Ovary (tissue), 3 donors: ENCODE measurements at regions not wholly inside any gene's neighbourhood (a gene's known extent, or its start where the extent isn't known, plus 50 kb on each side); places are given as distances from the start of the nearest gene placed in this dataset.

Source experiments
- EP300 ChIP-seq: sonication (generic); formaldehyde crosslinking; IDR thresholded peaks from one replicate; pipeline ENCODE4 v1.6.1; 2017; ENCODE audit warnings: antibody characterized with exemption
- POLR2A ChIP-seq: fragments of 450-650 bp; IDR thresholded peaks from one replicate; pipeline ENCODE4 v1.6.1; 2017; ENCODE audit warnings: antibody characterized with exemption, mild to moderate bottlenecking, moderate library complexity
- TF ChIP-seq, protein P1 (sequence below), 3 donors: fragments of 450-650 bp in 2 of 3; fragments of 200-600 bp in 1 of 3; IDR thresholded peaks; one replicate each; pipeline versions ENCODE4 v1.5.1 to v1.8.0; 2016 to 2022; ENCODE audit warnings: antibody characterized with exemption in 3 of 3, mild to moderate bottlenecking in 1 of 3
- donor health status: DM: no; HTN: no; CAD: no.

GRCh38 chr9:82583524-82583923 is 479.4 kb downstream of the RASEF start:
- TF ChIP-seq, protein P1, sequence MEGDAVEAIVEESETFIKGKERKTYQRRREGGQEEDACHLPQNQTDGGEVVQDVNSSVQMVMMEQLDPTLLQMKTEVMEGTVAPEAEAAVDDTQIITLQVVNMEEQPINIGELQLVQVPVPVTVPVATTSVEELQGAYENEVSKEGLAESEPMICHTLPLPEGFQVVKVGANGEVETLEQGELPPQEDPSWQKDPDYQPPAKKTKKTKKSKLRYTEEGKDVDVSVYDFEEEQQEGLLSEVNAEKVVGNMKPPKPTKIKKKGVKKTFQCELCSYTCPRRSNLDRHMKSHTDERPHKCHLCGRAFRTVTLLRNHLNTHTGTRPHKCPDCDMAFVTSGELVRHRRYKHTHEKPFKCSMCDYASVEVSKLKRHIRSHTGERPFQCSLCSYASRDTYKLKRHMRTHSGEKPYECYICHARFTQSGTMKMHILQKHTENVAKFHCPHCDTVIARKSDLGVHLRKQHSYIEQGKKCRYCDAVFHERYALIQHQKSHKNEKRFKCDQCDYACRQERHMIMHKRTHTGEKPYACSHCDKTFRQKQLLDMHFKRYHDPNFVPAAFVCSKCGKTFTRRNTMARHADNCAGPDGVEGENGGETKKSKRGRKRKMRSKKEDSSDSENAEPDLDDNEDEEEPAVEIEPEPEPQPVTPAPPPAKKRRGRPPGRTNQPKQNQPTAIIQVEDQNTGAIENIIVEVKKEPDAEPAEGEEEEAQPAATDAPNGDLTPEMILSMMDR (IDR thresholded peaks at IDR 0.05): no peak
- no peak for TF ChIP-seq POLR2A
- no peak for TF ChIP-seq EP300
